Coronary artery (tissue), 2 donors: ENCODE measurements at regions not wholly inside any gene's neighbourhood (a gene's known extent, or its start where the extent isn't known, plus 50 kb on each side); places are given as distances from the start of the nearest gene placed in this dataset.

Experiments
- DNase-seq: peaks from one replicate; pipeline ENCODE4 v3.0.0-alpha.2; 2017; ENCODE audit warnings: low spot score
- H3K27ac ChIP-seq, 2 donors: fragments of 200-600 bp; sonication (generic); one replicate each; pipeline ENCODE4 v1.5.1; 2016 to 2019
- H3K4me3 ChIP-seq: fragments of 200-600 bp; sonication (generic); 2 replicates; pipeline ENCODE4 v1.5.1; 2016; ENCODE audit warnings: mild to moderate bottlenecking, moderate library complexity
- TF ChIP-seq, protein P1 (sequence below): fragments of 200-600 bp; sonication (generic); IDR thresholded peaks from one replicate; pipeline ENCODE4 v1.5.1; 2019; ENCODE audit warnings: antibody characterized with exemption

DNA sequence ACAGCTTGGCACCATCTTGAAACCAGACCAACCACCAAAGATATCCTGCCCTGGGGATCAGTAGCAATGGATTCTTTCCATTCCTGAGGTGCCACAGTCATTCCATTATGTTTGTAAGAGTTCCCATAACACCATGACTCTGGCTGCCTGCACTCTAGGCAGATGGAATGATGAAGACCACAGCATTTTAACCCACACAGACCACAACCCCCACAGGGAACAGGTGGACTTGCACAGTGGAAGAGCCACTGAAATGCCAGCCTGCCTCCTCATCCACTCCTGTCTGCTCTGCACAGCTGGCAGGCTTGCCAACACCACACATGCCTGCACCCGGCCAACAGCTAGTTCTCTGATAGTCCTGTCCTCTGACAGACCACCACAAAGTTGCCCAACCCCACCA, 2362.2 kb upstream of the AGA start:
- DNase-seq: no peak
- Histone ChIP-seq H3K27ac (no peak overlapping the region), H3K4me3 (no peak overlapping the region)
- TF ChIP-seq, protein P1, sequence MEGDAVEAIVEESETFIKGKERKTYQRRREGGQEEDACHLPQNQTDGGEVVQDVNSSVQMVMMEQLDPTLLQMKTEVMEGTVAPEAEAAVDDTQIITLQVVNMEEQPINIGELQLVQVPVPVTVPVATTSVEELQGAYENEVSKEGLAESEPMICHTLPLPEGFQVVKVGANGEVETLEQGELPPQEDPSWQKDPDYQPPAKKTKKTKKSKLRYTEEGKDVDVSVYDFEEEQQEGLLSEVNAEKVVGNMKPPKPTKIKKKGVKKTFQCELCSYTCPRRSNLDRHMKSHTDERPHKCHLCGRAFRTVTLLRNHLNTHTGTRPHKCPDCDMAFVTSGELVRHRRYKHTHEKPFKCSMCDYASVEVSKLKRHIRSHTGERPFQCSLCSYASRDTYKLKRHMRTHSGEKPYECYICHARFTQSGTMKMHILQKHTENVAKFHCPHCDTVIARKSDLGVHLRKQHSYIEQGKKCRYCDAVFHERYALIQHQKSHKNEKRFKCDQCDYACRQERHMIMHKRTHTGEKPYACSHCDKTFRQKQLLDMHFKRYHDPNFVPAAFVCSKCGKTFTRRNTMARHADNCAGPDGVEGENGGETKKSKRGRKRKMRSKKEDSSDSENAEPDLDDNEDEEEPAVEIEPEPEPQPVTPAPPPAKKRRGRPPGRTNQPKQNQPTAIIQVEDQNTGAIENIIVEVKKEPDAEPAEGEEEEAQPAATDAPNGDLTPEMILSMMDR: no peak

DNA sequence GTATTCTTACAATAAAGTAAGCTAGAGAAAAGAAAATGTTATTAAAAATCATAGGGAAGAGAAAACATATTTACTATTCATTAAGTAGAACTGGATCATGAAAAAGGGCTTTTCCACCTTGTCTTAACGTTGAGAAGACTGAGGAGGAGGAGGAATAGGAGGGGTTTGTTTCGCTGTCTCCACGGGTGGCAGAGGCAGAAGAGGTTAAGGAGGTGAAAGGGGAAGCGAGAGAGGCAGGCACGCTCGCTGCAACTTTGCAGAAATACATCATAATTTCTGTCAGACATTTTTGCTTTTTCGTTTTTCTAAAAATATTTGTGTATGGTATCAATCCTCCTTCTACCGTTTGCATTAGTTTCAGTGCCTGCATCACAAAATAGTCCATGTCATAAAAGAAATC, 2375.1 kb upstream of the AGA start:
- Histone ChIP-seq H3K4me3 (no peak overlapping the region), H3K27ac (no peak overlapping the region)
- DNase-seq: no peak
- TF ChIP-seq, protein P1: no peak

GRCh38 chr4:179823342-179823741, 2381.1 kb upstream of the AGA start:
- DNase-seq: no peak
- TF ChIP-seq, protein P1: no peak
- Histone ChIP-seq H3K4me3 (no peak overlapping the region), H3K27ac (no peak overlapping the region)

- no peak overlapping the region for H3K27ac ChIP-seq
- no peak for DNase-seq
- no peak overlapping the region for H3K4me3 ChIP-seq
- TF ChIP-seq, protein P1: no peak
Observed at GRCh38 chr4:179831274-179831673, 2389.0 kb upstream of the AGA start.

GRCh38 chr4:179836179-179837075, 2394.2 kb upstream of the AGA start:
- no peak for DNase-seq
- Histone ChIP-seq H3K27ac (peak overlapping the region in 1 of 2 donors; percentile 45), H3K4me3 (no peak overlapping the region)
- TF ChIP-seq, protein P1: no peak

DNA sequence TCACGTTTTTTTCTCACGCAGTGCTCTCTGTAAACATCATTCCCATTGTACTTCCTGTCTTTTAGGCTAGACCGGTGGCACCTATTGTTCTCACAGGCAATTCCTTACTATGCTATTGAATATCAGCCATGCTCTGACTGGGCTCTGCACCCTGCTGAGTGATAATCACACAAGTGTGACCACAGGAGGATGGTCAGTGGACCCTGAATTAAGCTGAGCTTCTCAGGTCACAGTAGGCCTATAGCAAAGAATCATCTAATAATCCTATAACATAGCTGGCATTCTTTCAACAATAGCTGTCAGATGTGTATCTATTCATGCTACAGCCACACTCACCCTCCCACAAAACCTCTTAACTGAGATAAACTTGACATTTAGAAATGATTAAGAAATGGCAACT, 2399.8 kb upstream of the TENM3 start:
- DNase-seq: no peak
- H3K4me3 ChIP-seq: no peak overlapping the region
- TF ChIP-seq, protein P1: no peak
- no peak overlapping the region for H3K27ac ChIP-seq

GRCh38 chr4:179855469-179855868, 2387.7 kb upstream of the TENM3 start:
- Histone ChIP-seq H3K4me3 (no peak overlapping the region), H3K27ac (no peak overlapping the region)
- DNase-seq: no peak
- TF ChIP-seq, protein P1: no peak
